GM12892 (cell line): ENCODE measurements at regions not wholly inside any gene's neighbourhood (a gene's known extent, or its start where the extent isn't known, plus 50 kb on each side); places are given as distances from the start of the nearest gene placed in this dataset.

ENCODE experiments used
- POLR2A ChIP-seq: IDR thresholded peaks from 2 replicates; pipeline ENCODE4 v1.6.1; 2011; ENCODE audit warnings: low read depth, low read length, control low read depth
- POLR2AphosphoS5 ChIP-seq: IDR thresholded peaks from 2 replicates; pipeline ENCODE4 v1.6.1; 2011; ENCODE audit warnings: low read depth, low read length, control low read depth

GRCh38 chr1:191348328-191348727 is 809.9 kb upstream of the RGS18 start:
- no peak for TF ChIP-seq POLR2A
- TF ChIP-seq POLR2AphosphoS5 = no peak
